HFF-Myc (cell line): ENCODE measurements at regions not wholly inside any gene's neighbourhood (a gene's known extent, or its start where the extent isn't known, plus 50 kb on each side); places are given as distances from the start of the nearest gene placed in this dataset.

Source experiments
- DNase-seq: peaks from one replicate; pipeline ENCODE4 v3.0.0-alpha.2; 2011; ENCODE audit warnings: low read depth; ENCODE audit errors: extremely low read depth
- H3K4me3 ChIP-seq: replicated peaks from 2 replicates; pipeline ENCODE4 v1.5.1; 2011; ENCODE audit warnings: low read depth, mild to moderate bottlenecking, control low read depth, low read length
- CTCF ChIP-seq: IDR thresholded peaks from 2 replicates; pipeline ENCODE4 v1.5.1; 2012; ENCODE audit warnings: mild to moderate bottlenecking, low read depth, low read length, control low read depth; ENCODE audit errors: missing control alignments

GRCh38 chr1:37125295-37125694, 91.0 kb upstream of the GRIK3 start:
- no peak overlapping the region for H3K4me3 ChIP-seq
- TF ChIP-seq CTCF: no peak
- DNase-seq: no peak

GRCh38 chr1:37127254-37127748, 93.0 kb upstream of the GRIK3 start:
- no peak for DNase-seq
- TF ChIP-seq CTCF: no peak
- no peak overlapping the region for H3K4me3 ChIP-seq

- no peak for DNase-seq
- H3K4me3 ChIP-seq: no peak overlapping the region
- TF ChIP-seq CTCF: no peak
Measured at GRCh38 chr1:37128091-37128490, 93.8 kb upstream of the GRIK3 start.

- H3K4me3 ChIP-seq: no peak overlapping the region
- TF ChIP-seq CTCF: no peak
- DNase-seq: no peak
Measured at GRCh38 chr1:37130221-37130948, 96.1 kb upstream of the GRIK3 start.

- DNase-seq: no peak
- no peak for TF ChIP-seq CTCF
- H3K4me3 ChIP-seq: no peak overlapping the region
Measured at GRCh38 chr1:37131281-37131680, 97.0 kb upstream of the GRIK3 start.

- TF ChIP-seq CTCF: no peak
- no peak overlapping the region for H3K4me3 ChIP-seq
- DNase-seq: no peak
Measured at GRCh38 chr1:37133276-37134145, 99.2 kb upstream of the GRIK3 start.
